Cardiac fibroblast (primary cell): ENCODE measurements at regions not wholly inside any gene's neighbourhood (a gene's known extent, or its start where the extent isn't known, plus 50 kb on each side); places are given as distances from the start of the nearest gene placed in this dataset.

Experiments used
- DNase-seq, 2 donors: peaks; one replicate each; pipeline versions ENCODE4 v3.0.0 to v3.0.0-alpha.2; 2010; ENCODE audit warnings: low read depth in 2 of 2
- H3K4me3 ChIP-seq, 2 donors: replicated peaks in 1 of 2; 1 replicate in 1 of 2; 2 replicates in 1 of 2; pipeline ENCODE4 v1.5.1; 2011; ENCODE audit warnings: low read depth in 2 of 2, low read length in 2 of 2, mild to moderate bottlenecking in 2 of 2, moderate library complexity in 1 of 2
- CTCF ChIP-seq: IDR thresholded peaks from one replicate; pipeline ENCODE4 v1.5.1; 2011; ENCODE audit warnings: low read depth, mild to moderate bottlenecking, low read length, inconsistent platforms

- H3K4me3 ChIP-seq: no peak overlapping the region
- DNase-seq: no peak
- TF ChIP-seq CTCF: no peak
Measured at GRCh38 chr5:93807846-93808245, 66.4 kb upstream of the POU5F2 start.

GRCh38 chr5:93805616-93806379, 64.4 kb upstream of the POU5F2 start:
- TF ChIP-seq CTCF: no peak
- H3K4me3 ChIP-seq: no peak overlapping the region
- DNase-seq: no peak

- DNase-seq: peak; percentile 70 to 80
- TF ChIP-seq CTCF: peak; percentile 51
- H3K4me3 ChIP-seq: no peak overlapping the region
Measured at GRCh38 chr5:93800988-93801811, 59.8 kb upstream of the POU5F2 start.

GRCh38 chr5:93794954-93795353, 53.6 kb upstream of the POU5F2 start:
- no peak for TF ChIP-seq CTCF
- DNase-seq: peak in 1 of 2 donors; percentile 3
- no peak overlapping the region for H3K4me3 ChIP-seq

GRCh38 chr5:93793159-93793781, 51.9 kb upstream of the POU5F2 start:
- no peak for DNase-seq
- no peak overlapping the region for H3K4me3 ChIP-seq
- TF ChIP-seq CTCF: no peak

GRCh38 chr5:93791518-93791972, 50.1 kb upstream of the POU5F2 start:
- no peak overlapping the region for H3K4me3 ChIP-seq
- TF ChIP-seq CTCF: no peak
- DNase-seq: peak; percentile 5 to 8
